BE2C (cell line): ENCODE measurements at regions not wholly inside any gene's neighbourhood (a gene's known extent, or its start where the extent isn't known, plus 50 kb on each side); places are given as distances from the start of the nearest gene placed in this dataset.
"Not testable (repeated sequence)": the region's sequence is repeated elsewhere in the genome, so short reads cannot be mapped to it uniquely, and the experiment has no call there.

Source experiments
- DNase-seq: peaks from one replicate; pipeline ENCODE4 v3.0.0-alpha.2; 2020
- H3K27me3 ChIP-seq: fragments of 250-450 bp; sonication (Bioruptor Pico); 2 replicates; pipeline ENCODE4 v1.5.1; 2020; ENCODE audit warnings: mild to moderate bottlenecking
- H3K36me3 ChIP-seq: fragments of 250-450 bp; sonication (Bioruptor Pico); 2 replicates; pipeline ENCODE4 v1.5.1; 2020; ENCODE audit warnings: mild to moderate bottlenecking
- H3K4me1 ChIP-seq: fragments of 250-450 bp; sonication (Bioruptor Pico); 2 replicates; pipeline ENCODE4 v1.5.1; 2020
- H3K4me3 ChIP-seq: 2 replicates; pipeline ENCODE4 v1.5.1; 2011; ENCODE audit warnings: low read depth, low read length
- H3K9me3 ChIP-seq: fragments of 250-450 bp; sonication (Bioruptor Pico); 2 replicates; pipeline ENCODE4 v1.5.1; 2020
- CTCF ChIP-seq: IDR thresholded peaks from 2 replicates; pipeline ENCODE4 v1.5.1; 2012; ENCODE audit warnings: mild to moderate bottlenecking, low read depth, low read length

GRCh38 chr16:54879681-54880080 lies 51.0 kb upstream of the IRX5 start:
- Histone ChIP-seq H3K9me3 (no peaks in the 10 kb centered on the region), H3K4me3 (no peak overlapping the region), H3K27me3 (no peaks in the 10 kb centered on the region), H3K36me3 (no peaks in the 10 kb centered on the region), H3K4me1 (no peaks in the 10 kb centered on the region)
- TF ChIP-seq CTCF = no peak
- no peak for DNase-seq

- H3K4me1 ChIP-seq = no peaks in the 10 kb centered on the region
- no peaks in the 10 kb centered on the region for H3K27me3 ChIP-seq
- no peaks in the 10 kb centered on the region for H3K36me3 ChIP-seq
- no peak for TF ChIP-seq CTCF
- no peaks in the 10 kb centered on the region for H3K9me3 ChIP-seq
- no peak overlapping the region for H3K4me3 ChIP-seq
- DNase-seq = no peak
These were observed 52.4 kb upstream of the IRX5 start for GRCh38 chr16:54878301-54878700.

GRCh38 chr16:54875443-54875842 lies 55.2 kb upstream of the IRX5 start:
- H3K27me3 ChIP-seq = no peaks in the 10 kb centered on the region; the same call in 1 of the 2 replicates
- no peak for TF ChIP-seq CTCF

GRCh38 chr16:54873716-54874373 lies 56.8 kb upstream of the IRX5 start:
- DNase-seq, H3K9me3 ChIP-seq, H3K4me3 ChIP-seq, H3K4me1 ChIP-seq, H3K36me3 ChIP-seq, H3K27me3 ChIP-seq: not testable (repeated sequence)

More at GRCh38 chr16:54875443-54875842, 55.2 kb upstream of the IRX5 start:
- Histone ChIP-seq H3K9me3 (no peaks in the 10 kb centered on the region), H3K36me3 (no peaks in the 10 kb centered on the region), H3K4me1 (no peaks in the 10 kb centered on the region), H3K4me3 (no peak overlapping the region)
- no peak for DNase-seq

GRCh38 chr16:54873071-54873470 lies 57.6 kb upstream of the IRX5 start:
- no peaks in the 10 kb centered on the region for H3K4me1 ChIP-seq
- no peaks in the 10 kb centered on the region for H3K36me3 ChIP-seq
- no peak overlapping the region for H3K4me3 ChIP-seq
- no peak for TF ChIP-seq CTCF
- H3K9me3 ChIP-seq = no peaks in the 10 kb centered on the region
- H3K27me3 ChIP-seq = no peaks in the 10 kb centered on the region; the same call in 1 of the 2 replicates
- no peak for DNase-seq

GRCh38 chr16:54870151-54870550 lies 60.5 kb upstream of the IRX5 start:
- TF ChIP-seq CTCF = no peak
- Histone ChIP-seq H3K36me3 (no peaks in the 10 kb centered on the region), H3K4me3 (no peak overlapping the region), H3K27me3 (no peaks in the 10 kb centered on the region; the same call in 1 of the 2 replicates), H3K4me1 (no peaks in the 10 kb centered on the region), H3K9me3 (no peaks in the 10 kb centered on the region)
- no peak for DNase-seq
